Occipital lobe (tissue), 1 donor: ENCODE measurements at regions not wholly inside any gene's neighbourhood (a gene's known extent, or its start where the extent isn't known, plus 50 kb on each side); places are given as distances from the start of the nearest gene placed in this dataset.

Experiments
- DNase-seq: peaks from one replicate; lab custom pipeline; 2025; lab: John Stamatoyannopoulos, UW

DNA sequence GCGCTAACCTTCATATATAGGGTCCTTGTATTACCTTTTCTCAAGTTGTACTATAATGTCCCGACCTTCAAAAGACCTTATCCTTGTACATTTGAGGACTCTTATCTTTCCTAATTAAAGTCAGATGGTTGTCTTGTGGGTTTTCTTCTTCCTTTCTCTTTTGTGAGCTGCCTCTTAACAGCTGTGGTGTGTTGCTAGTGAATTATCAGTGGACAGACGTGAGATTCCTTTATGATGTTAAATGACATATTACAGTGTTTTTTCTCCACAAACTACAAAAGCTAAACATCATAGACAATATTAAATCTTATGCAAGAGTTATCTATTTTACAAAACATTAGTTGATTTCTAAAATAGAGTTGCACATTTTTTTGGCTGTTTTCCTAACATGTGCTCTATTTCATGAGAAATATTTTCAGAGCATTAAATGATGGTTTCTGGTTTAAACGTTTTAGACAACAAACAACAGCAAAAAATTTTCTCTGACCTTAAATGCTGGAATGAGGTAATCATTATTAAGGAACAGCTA is 272.2 kb upstream of the NPVF start:
- no peak for DNase-seq

- no peak for DNase-seq
Measured at GRCh38 chr7:25503306-25503705, 275.0 kb upstream of the NPVF start.

DNA sequence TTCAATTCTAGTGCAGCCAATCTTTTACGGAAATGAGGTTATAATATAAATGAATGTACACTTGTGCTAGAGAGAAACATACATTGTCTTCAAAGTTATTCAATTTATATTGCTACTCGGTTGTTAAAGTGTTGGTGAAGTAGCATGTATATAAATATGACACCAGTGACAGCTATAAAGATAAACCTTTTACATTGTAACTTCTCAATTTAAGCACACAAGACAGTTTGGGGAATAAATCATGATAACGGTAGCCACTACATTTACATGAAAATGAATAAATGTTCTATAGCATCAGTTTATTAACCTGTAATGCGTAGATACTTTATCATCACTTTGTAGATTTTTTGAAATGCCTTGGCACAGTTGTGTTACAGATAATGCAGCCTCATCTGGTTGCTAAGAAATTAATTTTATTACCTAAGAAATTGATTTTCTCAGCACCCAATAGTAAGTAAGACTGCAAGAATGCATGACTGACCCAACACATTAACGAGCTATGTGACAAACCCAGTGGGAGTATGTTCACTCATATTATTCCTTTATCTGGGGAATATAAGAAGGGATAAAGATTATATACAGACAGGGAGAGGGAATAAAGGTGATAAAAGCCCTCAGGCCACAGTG is 283.9 kb upstream of the NPVF start:
- no peak for DNase-seq

- DNase-seq: no peak
Measured at GRCh38 chr7:25515633-25516275, 287.5 kb upstream of the NPVF start.

- DNase-seq: no peak
Measured at GRCh38 chr7:25517906-25518305, 289.6 kb upstream of the NPVF start.

DNA sequence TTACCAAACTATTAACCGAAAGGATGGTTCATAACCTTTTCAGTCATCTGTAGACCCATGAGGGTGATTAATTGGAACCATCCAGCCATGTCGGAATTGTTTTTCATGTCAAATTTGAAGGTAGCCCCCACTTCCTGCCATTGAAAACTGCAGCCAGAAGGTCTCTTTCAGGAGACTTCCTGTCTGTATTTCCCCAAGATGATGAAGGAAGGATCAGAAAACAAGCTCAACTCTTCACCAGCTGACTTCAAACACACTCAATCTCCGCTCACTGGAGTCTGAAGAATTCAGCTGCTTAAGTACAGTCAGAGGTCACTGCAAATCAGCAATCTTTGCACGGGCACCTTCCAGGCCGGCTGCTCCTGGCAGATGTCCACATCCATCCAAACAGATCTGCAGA is 291.7 kb upstream of the NPVF start:
- DNase-seq: no peak

- no peak for DNase-seq
Measured at GRCh38 chr7:25520516-25520915, 292.2 kb upstream of the NPVF start.

- DNase-seq: no peak
Measured at GRCh38 chr7:25521236-25521635, 292.9 kb upstream of the NPVF start.

GRCh38 chr7:25522727-25523126 is 294.4 kb upstream of the NPVF start:
- DNase-seq: no peak

- no peak for DNase-seq
Measured at GRCh38 chr7:25527665-25528170, 299.4 kb upstream of the NPVF start.

DNA sequence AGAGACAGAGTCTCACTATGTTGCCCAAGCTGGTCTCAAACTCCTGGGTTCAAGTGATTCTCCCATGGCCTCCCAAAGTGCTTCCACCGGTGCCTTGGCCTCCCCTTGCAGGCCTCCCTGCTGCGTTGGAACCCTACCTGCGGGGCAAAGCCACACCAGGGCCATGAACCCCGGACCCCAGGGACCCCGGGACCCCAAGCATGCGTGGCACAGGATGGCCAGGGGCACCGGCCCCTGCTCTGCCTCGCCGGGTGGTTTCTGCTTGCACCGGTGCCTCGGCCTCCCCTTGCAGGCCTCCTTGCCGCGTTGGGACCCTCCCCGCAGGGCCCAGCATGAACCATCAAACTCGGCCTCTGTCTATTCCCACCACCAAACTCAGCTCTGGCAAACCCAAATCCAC is 301.0 kb upstream of the NPVF start:
- no peak for DNase-seq

GRCh38 chr7:25536851-25537250 is 308.6 kb upstream of the NPVF start:
- no peak for DNase-seq

DNA sequence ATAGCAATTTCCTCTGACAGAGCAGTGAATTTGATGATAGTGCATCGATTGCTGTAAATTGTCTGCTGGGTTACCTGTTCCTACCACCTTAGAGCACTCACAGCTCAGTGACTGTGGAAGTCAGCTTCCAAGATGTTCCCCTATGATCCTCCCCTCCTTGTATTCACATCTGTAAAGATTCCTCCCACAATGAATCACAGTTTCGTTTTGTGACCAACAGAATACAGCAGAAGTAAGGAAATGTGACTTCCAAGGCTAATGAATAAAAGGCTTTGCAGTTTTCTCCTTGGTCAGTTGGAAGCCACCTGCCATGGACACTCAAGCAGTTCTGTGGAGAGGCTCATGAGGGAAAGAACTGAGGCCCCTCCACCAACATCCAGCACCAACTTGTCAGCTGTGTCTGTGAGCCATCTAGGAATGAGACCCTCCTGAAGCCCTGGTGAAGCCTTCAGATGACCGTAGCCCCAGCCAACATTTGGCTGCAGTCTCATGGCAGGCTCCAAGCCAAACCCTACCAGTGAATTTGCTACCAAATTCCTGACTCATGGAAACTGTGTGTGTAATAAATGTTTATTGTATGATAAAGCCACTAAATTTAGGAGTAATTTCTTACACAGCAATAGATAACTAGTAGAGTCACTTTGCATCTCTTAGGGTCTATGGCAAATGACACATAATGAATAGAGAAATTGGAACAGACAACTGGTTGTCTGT is 309.5 kb upstream of the NPVF start:
- DNase-seq: no peak

GRCh38 chr7:25541094-25541821 is 313.0 kb upstream of the NPVF start:
- no peak for DNase-seq

- DNase-seq: no peak
Measured at GRCh38 chr7:25541877-25542276, 313.6 kb upstream of the NPVF start.

GRCh38 chr7:25543210-25543609 is 314.9 kb upstream of the NPVF start:
- no peak for DNase-seq

- no peak for DNase-seq
Measured at GRCh38 chr7:25543798-25544197, 315.5 kb upstream of the NPVF start.

DNA sequence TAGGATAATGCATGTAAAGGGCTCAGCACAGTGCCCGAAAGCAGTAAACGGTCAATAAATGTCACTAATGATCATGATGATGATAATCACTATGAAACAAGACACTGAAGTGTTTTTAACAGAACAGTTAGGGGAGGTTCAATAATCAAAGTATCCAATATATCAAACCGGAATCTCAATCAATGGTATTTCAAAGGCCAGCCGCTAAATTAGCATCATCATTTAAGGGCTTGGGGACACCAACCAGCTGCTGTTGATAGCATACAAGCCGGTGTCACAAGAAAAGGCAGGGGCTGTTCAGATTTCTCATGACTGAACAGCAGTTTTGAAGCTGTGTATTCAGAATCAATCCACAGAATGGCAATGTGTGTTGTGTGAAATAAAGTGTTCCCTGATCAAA is 316.0 kb upstream of the NPVF start:
- DNase-seq: no peak

DNA sequence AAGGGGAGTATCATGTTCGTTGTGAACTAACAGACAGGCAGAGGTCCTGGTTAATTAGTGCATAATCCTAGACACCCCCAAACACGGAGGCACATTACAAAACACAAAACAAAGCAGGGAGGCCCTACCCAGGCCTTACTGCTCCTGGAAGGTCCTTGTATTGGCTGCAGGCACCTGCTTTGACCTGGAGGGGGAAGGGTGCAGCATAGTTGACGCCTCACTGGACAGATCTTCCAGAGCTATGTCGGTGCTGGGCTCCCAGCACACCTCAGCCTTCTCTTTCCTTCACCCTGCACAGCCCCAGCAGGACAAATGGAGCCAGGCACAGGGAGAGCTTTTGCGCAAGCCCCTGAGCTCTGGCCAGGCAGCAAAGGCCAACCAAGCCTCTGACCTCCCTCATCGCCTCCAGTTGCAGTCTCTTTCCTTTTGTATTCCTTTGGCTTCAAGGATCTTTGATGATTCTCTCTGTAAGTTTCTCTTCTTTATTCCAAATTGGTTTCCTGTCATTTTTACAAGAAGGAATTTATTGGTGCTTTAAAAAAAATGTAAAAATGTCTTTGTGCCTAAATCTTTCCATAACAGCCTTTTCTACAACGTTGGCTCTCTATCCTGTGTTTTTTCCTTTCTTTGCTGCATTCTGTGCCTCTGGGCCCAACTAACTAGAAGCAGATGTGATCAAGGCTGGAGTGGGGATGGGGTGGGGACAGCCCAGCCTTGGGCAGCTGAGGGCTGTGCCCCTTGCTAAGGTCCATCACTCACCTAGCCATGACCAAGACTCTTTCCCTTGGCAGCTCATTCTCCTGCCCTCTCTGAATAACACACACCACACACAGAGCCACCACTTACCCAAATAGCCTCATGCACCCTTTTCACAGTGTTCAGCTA is 317.1 kb upstream of the NPVF start:
- DNase-seq: no peak

- no peak for DNase-seq
Measured at GRCh38 chr7:25546306-25546705, 318.0 kb upstream of the NPVF start.
